GM19372 (cell line): ENCODE measurements at regions not wholly inside any gene's neighbourhood (a gene's known extent, or its start where the extent isn't known, plus 50 kb on each side); places are given as distances from the start of the nearest gene placed in this dataset.

Source experiments
- ATAC-seq: cut with Tn5 transposase; IDR thresholded peaks from one replicate; pipeline ENCODE4 v1.9.1; 2021; ENCODE audit warnings: mild to moderate bottlenecking, low read depth, moderate library complexity; ENCODE audit not compliant: unreplicated experiment

- no peak for ATAC-seq
These were observed 93.1 kb upstream of the TMEM45B start for GRCh38 chr11:129722529-129722928.

- ATAC-seq = no peak
These were observed 92.4 kb upstream of the TMEM45B start for GRCh38 chr11:129723146-129723760.

GRCh38 chr11:129723761-129724162 lies 91.9 kb upstream of the TMEM45B start:
- ATAC-seq = no peak

- ATAC-seq = no peak
These were observed 90.8 kb upstream of the TMEM45B start for GRCh38 chr11:129724866-129725265.

- ATAC-seq = no peak
These were observed 89.5 kb upstream of the TMEM45B start for GRCh38 chr11:129726179-129726578.

- ATAC-seq = no peak
These were observed 87.1 kb upstream of the TMEM45B start for GRCh38 chr11:129728581-129728980.

- no peak for ATAC-seq
These were observed 86.4 kb upstream of the TMEM45B start for GRCh38 chr11:129729216-129729615.

GRCh38 chr11:129729823-129730222 lies 85.8 kb upstream of the TMEM45B start:
- ATAC-seq = no peak

GRCh38 chr11:129731316-129731715 lies 84.3 kb upstream of the TMEM45B start:
- ATAC-seq = no peak

GRCh38 chr11:129732941-129733340 lies 82.7 kb upstream of the TMEM45B start:
- ATAC-seq = no peak

GRCh38 chr11:129733384-129733783 lies 82.3 kb upstream of the TMEM45B start:
- no peak for ATAC-seq

- ATAC-seq = no peak
These were observed 81.7 kb upstream of the TMEM45B start for GRCh38 chr11:129733981-129734380.

- ATAC-seq = no peak
These were observed 81.0 kb upstream of the TMEM45B start for GRCh38 chr11:129734654-129735053.

GRCh38 chr11:129737831-129738230 lies 77.8 kb upstream of the TMEM45B start:
- no peak for ATAC-seq

GRCh38 chr11:129738242-129738641 lies 77.4 kb upstream of the TMEM45B start:
- ATAC-seq = no peak

- no peak for ATAC-seq
These were observed 76.3 kb upstream of the TMEM45B start for GRCh38 chr11:129739339-129739738.

- ATAC-seq = no peak
These were observed 75.4 kb upstream of the TMEM45B start for GRCh38 chr11:129740125-129740719.

- ATAC-seq = no peak
These were observed 72.4 kb upstream of the TMEM45B start for GRCh38 chr11:129743112-129743815.

- no peak for ATAC-seq
These were observed 68.6 kb upstream of the TMEM45B start for GRCh38 chr11:129747071-129747470.

- ATAC-seq = no peak
These were observed 66.5 kb upstream of the TMEM45B start for GRCh38 chr11:129749141-129749540.

- ATAC-seq = peak; percentile 91
These were observed 65.0 kb upstream of the TMEM45B start for GRCh38 chr11:129750343-129751292.
